Endothelial cell of umbilical vein (primary cell): ENCODE measurements at regions not wholly inside any gene's neighbourhood (a gene's known extent, or its start where the extent isn't known, plus 50 kb on each side); places are given as distances from the start of the nearest gene placed in this dataset.

Experiments used
- BruUV-seq: library from RNA; stranded (reverse); fragments of 400-500 nt; replicated peaks from 2 replicates; lab custom pipeline; 2021; lab: Mats Ljungman, UMichigan
- CTCF ChIA-PET: fragments of 300-600, 350-600 bp; sonication (Branson Sonifier 250); formaldehyde crosslinking; loops from one replicate; lab custom pipeline; 2021; ENCODE audit warnings: antibody characterized with exemption, inconsistent platforms; lab: Charles Lee
- POLR2A ChIA-PET: fragments of 300-600, 350-600 bp; sonication (Branson Sonifier 250); formaldehyde crosslinking; loops from one replicate; lab custom pipeline; 2021; ENCODE audit warnings: antibody characterized with exemption, inconsistent platforms; lab: Charles Lee
- DNase-seq: peaks from one replicate; pipeline ENCODE4 v3.0.0-alpha.2; 2011; ENCODE audit warnings: low read depth, low spot score
- FAIRE-seq: peaks from 2 replicates; lab custom pipeline; 2011; peaks lifted over from hg19 to GRCh38; lab: Jason Lieb, UNC
- H2AFZ ChIP-seq: 2 replicates; pipeline ENCODE4 v1.6.0; 2012; ENCODE audit warnings: low read depth, low read length, control low read depth, inconsistent platforms
- H3K27ac ChIP-seq: 2 replicates; pipeline ENCODE4 v1.5.1; 2011; ENCODE audit warnings: low read depth, mild to moderate bottlenecking, control low read depth, low read length, moderate library complexity; ENCODE audit not compliant: insufficient read depth
- H3K27me3 ChIP-seq, 2 experiments: 2 replicates each; pipeline versions ENCODE4 v1.6.0 to v1.6.1; 2011; ENCODE audit warnings: low read length in 2 of 2, mixed read lengths in 1 of 2; ENCODE audit not compliant: control insufficient read depth in 2 of 2, insufficient read depth in 2 of 2
- H3K36me3 ChIP-seq, 2 experiments: 2 replicates in 1 of 2; 3 replicates in 1 of 2; pipeline ENCODE4 v1.5.1; 2011; ENCODE audit warnings: low read length in 2 of 2, mild to moderate bottlenecking in 1 of 2, moderate library complexity in 1 of 2; ENCODE audit not compliant: control insufficient read depth in 2 of 2, insufficient read depth in 2 of 2; ENCODE audit errors: extremely low read depth in 1 of 2
- H3K4me1 ChIP-seq: 3 replicates; pipeline ENCODE4 v1.5.1; 2011; ENCODE audit warnings: mild to moderate bottlenecking, low read length; ENCODE audit not compliant: control insufficient read depth, insufficient read depth; ENCODE audit errors: extremely low read depth
- H3K4me2 ChIP-seq: 2 replicates; pipeline ENCODE4 v1.6.1; 2011; ENCODE audit warnings: low read length, control low read depth, mixed read lengths; ENCODE audit not compliant: insufficient read depth
- H3K4me3 ChIP-seq, 3 experiments: fragments of 200-600 bp in 1 of 3; sonication (generic), shearing (Covaris generic) in 1 of 3; replicated peaks in 1 of 3; 2 replicates each; pipeline ENCODE4 v1.5.1; 2011 to 2016; ENCODE audit warnings: control low read depth in 3 of 3, low read length in 3 of 3, mild to moderate bottlenecking in 2 of 3, inconsistent platforms in 1 of 3, low read depth in 1 of 3, moderate library complexity in 1 of 3; ENCODE audit not compliant: insufficient read depth in 1 of 3
- H3K79me2 ChIP-seq: 2 replicates; pipeline ENCODE4 v1.6.0; 2012; ENCODE audit warnings: low read length, inconsistent platforms; ENCODE audit not compliant: control insufficient read depth, insufficient read depth
- H3K9ac ChIP-seq: replicated peaks from 2 replicates; pipeline ENCODE3; 2011; ENCODE audit warnings: low read length, control low read depth; ENCODE audit not compliant: insufficient read depth; ENCODE audit errors: extremely low read depth
- H3K9me1 ChIP-seq: replicated peaks from 3 replicates; pipeline ENCODE4 v1.6.0; 2011; ENCODE audit warnings: mild to moderate bottlenecking, low read length; ENCODE audit not compliant: control insufficient read depth, insufficient read depth; ENCODE audit errors: extremely low read depth
- H3K9me3 ChIP-seq: replicated peaks from 2 replicates; pipeline ENCODE4 v1.5.1; 2012; ENCODE audit warnings: low read length, inconsistent platforms; ENCODE audit not compliant: control insufficient read depth, insufficient read depth
- H4K20me1 ChIP-seq: replicated peaks from 2 replicates; pipeline ENCODE3; 2011; ENCODE audit warnings: mild to moderate bottlenecking, low read length; ENCODE audit not compliant: control insufficient read depth, insufficient read depth; ENCODE audit errors: extremely low read depth
- CTCF ChIP-seq, 2 donors: IDR thresholded peaks; 1 replicate in 1 of 2; 2 replicates in 1 of 2; pipeline ENCODE4 v1.5.1; 2011; ENCODE audit warnings: low read length in 2 of 2, mild to moderate bottlenecking in 2 of 2, moderate library complexity in 2 of 2, control low read depth in 1 of 2, inconsistent platforms in 1 of 2, low read depth in 1 of 2; ENCODE audit not compliant: insufficient read depth in 1 of 2; ENCODE audit errors: extremely low read depth in 1 of 2
- EZH2 ChIP-seq: IDR thresholded peaks from 2 replicates; pipeline ENCODE4 v1.6.1; 2012; ENCODE audit warnings: borderline replicate concordance, low read depth, mild to moderate bottlenecking, moderate library complexity, low read length, inconsistent platforms; ENCODE audit not compliant: severe bottlenecking
- FOS ChIP-seq: IDR thresholded peaks from 2 replicates; pipeline ENCODE4 v1.6.1; 2011; ENCODE audit warnings: mild to moderate bottlenecking, low read length, moderate library complexity, borderline replicate concordance; ENCODE audit not compliant: insufficient read depth
- GATA2 ChIP-seq: IDR thresholded peaks from 2 replicates; pipeline ENCODE4 v1.7.0; 2011; ENCODE audit warnings: low read depth, mild to moderate bottlenecking, moderate library complexity, mixed read lengths, low read length; ENCODE audit not compliant: insufficient read length, insufficient read depth
- JUN ChIP-seq: IDR thresholded peaks from 2 replicates; pipeline ENCODE4 v1.6.1; 2011; ENCODE audit warnings: borderline replicate concordance, low read depth; ENCODE audit not compliant: insufficient read length, insufficient read depth
- MAX ChIP-seq: IDR thresholded peaks from 2 replicates; pipeline ENCODE4 v1.6.1; 2011; ENCODE audit not compliant: insufficient read depth, insufficient read length
- MYC ChIP-seq: IDR thresholded peaks from one replicate; pipeline ENCODE4 v1.6.1; 2011; ENCODE audit warnings: mild to moderate bottlenecking, low read depth, low read length
- POLR2A ChIP-seq: IDR thresholded peaks from 2 replicates; pipeline ENCODE4 v1.6.1; 2012; ENCODE audit warnings: low read depth, mild to moderate bottlenecking, control low read depth, low read length
- POLR2AphosphoS5 ChIP-seq: IDR thresholded peaks from 2 replicates; pipeline ENCODE4 v1.6.1; 2012; ENCODE audit warnings: low read depth, mild to moderate bottlenecking, control low read depth, low read length, moderate library complexity; ENCODE audit not compliant: insufficient read depth
- dilution Hi-C: fragments of 300-500 bp; cut with MboI; formaldehyde crosslinking; loops from one replicate; pipeline ENCODE4 v1.15.0; 2019; ENCODE audit warnings: low sequenced_read_pairs; ENCODE audit not compliant: extremely low pct_ligation_motif_present
- intact Hi-C: fragments of 100-400 bp; cut with micrococcal nuclease; formaldehyde crosslinking; loops from one replicate; pipeline ENCODE4 v1.10.0; 2022

GRCh38 chr3:157832588-157832987 is 273.6 kb downstream of the SHOX2 start:
- Histone ChIP-seq H3K4me3 (no peak overlapping the region), H3K9me3 (no peaks in the 10 kb centered on the region), H3K27ac (no peak overlapping the region), H4K20me1 (no peaks in the 10 kb centered on the region), H3K4me1 (no peaks in the 10 kb centered on the region), H3K27me3 (no peaks in the 10 kb centered on the region), H2AFZ (no peak overlapping the region), H3K9ac (no peak overlapping the region), H3K79me2 (no peaks in the 10 kb centered on the region), H3K4me2 (no peak overlapping the region), H3K9me1 (no peaks in the 10 kb centered on the region), H3K36me3 (no peaks in the 10 kb centered on the region)
- TF ChIP-seq POLR2AphosphoS5 (no peak), MYC (no peak), GATA2 (no peak), MAX (no peak)
- CTCF ChIA-PET, result interaction anchor here (1.2 kb wide), 1 partner anchor 12 kb away, joined by 4 read pairs; no protein-coding TSS in a partner anchor
- FAIRE-seq, result no peak
- intact Hi-C loops (no loop called here), dilution Hi-C loops (no loop called here)
- no TSS peak for BruUV-seq
- DNase-seq, result no peak
- POLR2A ChIA-PET, result no interaction called here

- FAIRE-seq (no peak), DNase-seq (no peak)
- H3K4me3 ChIP-seq, result no peak overlapping the region
- intact Hi-C loops, result no loop called here
- ChIA-PET CTCF (no interaction called here), POLR2A (no interaction called here)
- dilution Hi-C loops, result no loop called here
- H3K79me2 ChIP-seq, result no peaks in the 10 kb centered on the region
- no peaks in the 10 kb centered on the region for H3K36me3 ChIP-seq
- no peak overlapping the region for H3K27ac ChIP-seq
- BruUV-seq, result no TSS peak
- H3K27me3 ChIP-seq, result no peaks in the 10 kb centered on the region
- no peak overlapping the region for H3K4me2 ChIP-seq
- H3K4me1 ChIP-seq, result no peaks in the 10 kb centered on the region
- H3K9me1 ChIP-seq, result no peaks in the 10 kb centered on the region
- H2AFZ ChIP-seq, result no peak overlapping the region
- TF ChIP-seq MYC, result no peak
- TF ChIP-seq POLR2AphosphoS5, result no peak
- no peak for TF ChIP-seq GATA2
- TF ChIP-seq POLR2A, result no peak
- no peak for TF ChIP-seq CTCF (IDR thresholded peaks at IDR 0.05; ENCODE audit: extremely low read depth in 1 of 2, insufficient read depth in 1 of 2, low read depth in 1 of 2, low read length in 2 of 2)
- no peak for TF ChIP-seq FOS
- no peak for TF ChIP-seq MAX
- TF ChIP-seq JUN, result no peak
- TF ChIP-seq EZH2, result no peak
- H3K9ac ChIP-seq, result no peak overlapping the region
- no peaks in the 10 kb centered on the region for H4K20me1 ChIP-seq
- no peaks in the 10 kb centered on the region for H3K9me3 ChIP-seq
Measured at GRCh38 chr3:157830556-157831236, 275.5 kb downstream of the SHOX2 start.
